GM21526 (cell line): ENCODE measurements at regions not wholly inside any gene's neighbourhood (a gene's known extent, or its start where the extent isn't known, plus 50 kb on each side); places are given as distances from the start of the nearest gene placed in this dataset.

ENCODE experiments used
- ATAC-seq: cut with Tn5 transposase; IDR thresholded peaks from one replicate; pipeline ENCODE4 v1.9.1; 2021; ENCODE audit warnings: moderate library complexity; ENCODE audit not compliant: unreplicated experiment, low FRiP score

- ATAC-seq = no peak
Observed at GRCh38 chr4:11908205-11908604, 479.5 kb upstream of the HS3ST1 start.

GRCh38 chr4:11904846-11905739 lies 476.4 kb upstream of the HS3ST1 start:
- no peak for ATAC-seq

- ATAC-seq = no peak
Observed at GRCh38 chr4:11904117-11904535, 475.4 kb upstream of the HS3ST1 start.

GRCh38 chr4:11901089-11901488 lies 472.4 kb upstream of the HS3ST1 start:
- ATAC-seq = no peak

GRCh38 chr4:11900359-11900758 lies 471.7 kb upstream of the HS3ST1 start:
- no peak for ATAC-seq

- no peak for ATAC-seq
Observed at GRCh38 chr4:11898796-11899195, 470.1 kb upstream of the HS3ST1 start.

GRCh38 chr4:11895766-11896165 lies 467.1 kb upstream of the HS3ST1 start:
- ATAC-seq = no peak

GRCh38 chr4:11894977-11895376 lies 466.3 kb upstream of the HS3ST1 start:
- ATAC-seq = no peak

- ATAC-seq = no peak
Observed at GRCh38 chr4:11894221-11894620, 465.5 kb upstream of the HS3ST1 start.

GRCh38 chr4:11889099-11889498 lies 460.4 kb upstream of the HS3ST1 start:
- no peak for ATAC-seq

GRCh38 chr4:11881947-11882346 lies 453.3 kb upstream of the HS3ST1 start:
- ATAC-seq = no peak

GRCh38 chr4:11881364-11881763 lies 452.7 kb upstream of the HS3ST1 start:
- ATAC-seq = no peak

- ATAC-seq = no peak
Observed at GRCh38 chr4:11878241-11878640, 449.5 kb upstream of the HS3ST1 start.

- ATAC-seq = no peak
Observed at GRCh38 chr4:11876104-11876503, 447.4 kb upstream of the HS3ST1 start.

- ATAC-seq = no peak
Observed at GRCh38 chr4:11869191-11869870, 440.6 kb upstream of the HS3ST1 start.

- ATAC-seq = no peak
Observed at GRCh38 chr4:11866391-11866790, 437.7 kb upstream of the HS3ST1 start.

GRCh38 chr4:11860996-11861395 lies 432.3 kb upstream of the HS3ST1 start:
- no peak for ATAC-seq

GRCh38 chr4:11857881-11858280 lies 429.2 kb upstream of the HS3ST1 start:
- no peak for ATAC-seq

- ATAC-seq = no peak
Observed at GRCh38 chr4:11847167-11847566, 418.5 kb upstream of the HS3ST1 start.

- no peak for ATAC-seq
Observed at GRCh38 chr4:11843927-11844326, 415.2 kb upstream of the HS3ST1 start.

GRCh38 chr4:11843340-11843739 lies 414.6 kb upstream of the HS3ST1 start:
- no peak for ATAC-seq
